ENCODE measurements at regions not wholly inside any gene's neighbourhood (a gene's known extent, or its start where the extent isn't known, plus 50 kb on each side); places are given as distances from the start of the nearest gene placed in this dataset.

GRCh38 chr3:118675305-118675704 is 359.3 kb downstream of the IGSF11 start (continued):
- TF ChIP-seq CHD7 (IDR thresholded peaks at IDR 0.05; ENCODE audit: insufficient replicate concordance, low read length) (no peak), ASH2L (IDR thresholded peaks at IDR 0.05; ENCODE audit: low read length) (no peak), MAX (IDR thresholded peaks at IDR 0.05) (no peak), CREB1 (IDR thresholded peaks at IDR 0.05) (no peak), YY1 (IDR thresholded peaks at IDR 0.05; ENCODE audit: low read depth, low read length) (no peak), NRF1 (IDR thresholded peaks at IDR 0.05; ENCODE audit: low read depth, low read length) (no peak), EP300 (IDR thresholded peaks at IDR 0.05; ENCODE audit: borderline replicate concordance in 1 of 2, low read depth in 2 of 2, low read length in 2 of 2) (no peak), RBBP5 (IDR thresholded peaks at IDR 0.05; ENCODE audit: borderline replicate concordance, low read depth, low read length) (no peak), SP1 (IDR thresholded peaks at IDR 0.05; ENCODE audit: low read depth, low read length) (no peak)
- TF ChIP-seq, protein P1, sequence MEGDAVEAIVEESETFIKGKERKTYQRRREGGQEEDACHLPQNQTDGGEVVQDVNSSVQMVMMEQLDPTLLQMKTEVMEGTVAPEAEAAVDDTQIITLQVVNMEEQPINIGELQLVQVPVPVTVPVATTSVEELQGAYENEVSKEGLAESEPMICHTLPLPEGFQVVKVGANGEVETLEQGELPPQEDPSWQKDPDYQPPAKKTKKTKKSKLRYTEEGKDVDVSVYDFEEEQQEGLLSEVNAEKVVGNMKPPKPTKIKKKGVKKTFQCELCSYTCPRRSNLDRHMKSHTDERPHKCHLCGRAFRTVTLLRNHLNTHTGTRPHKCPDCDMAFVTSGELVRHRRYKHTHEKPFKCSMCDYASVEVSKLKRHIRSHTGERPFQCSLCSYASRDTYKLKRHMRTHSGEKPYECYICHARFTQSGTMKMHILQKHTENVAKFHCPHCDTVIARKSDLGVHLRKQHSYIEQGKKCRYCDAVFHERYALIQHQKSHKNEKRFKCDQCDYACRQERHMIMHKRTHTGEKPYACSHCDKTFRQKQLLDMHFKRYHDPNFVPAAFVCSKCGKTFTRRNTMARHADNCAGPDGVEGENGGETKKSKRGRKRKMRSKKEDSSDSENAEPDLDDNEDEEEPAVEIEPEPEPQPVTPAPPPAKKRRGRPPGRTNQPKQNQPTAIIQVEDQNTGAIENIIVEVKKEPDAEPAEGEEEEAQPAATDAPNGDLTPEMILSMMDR (IDR thresholded peaks at IDR 0.05; ENCODE audit: control extremely low read depth in 1 of 3, insufficient read depth in 1 of 3, low read depth in 1 of 3, low read length in 3 of 3) = no peak
